GM12892 (cell line): ENCODE measurements at regions not wholly inside any gene's neighbourhood (a gene's known extent, or its start where the extent isn't known, plus 50 kb on each side); places are given as distances from the start of the nearest gene placed in this dataset.

Experiments used
- POLR2A ChIP-seq: IDR thresholded peaks from 2 replicates; pipeline ENCODE4 v1.6.1; 2011; ENCODE audit warnings: low read depth, low read length, control low read depth
- POLR2AphosphoS5 ChIP-seq: IDR thresholded peaks from 2 replicates; pipeline ENCODE4 v1.6.1; 2011; ENCODE audit warnings: low read depth, low read length, control low read depth
- TAF1 ChIP-seq: IDR thresholded peaks from 2 replicates; pipeline ENCODE4 v1.6.1; 2011; ENCODE audit warnings: low read depth, mild to moderate bottlenecking, control low read depth, low read length, borderline replicate concordance

DNA sequence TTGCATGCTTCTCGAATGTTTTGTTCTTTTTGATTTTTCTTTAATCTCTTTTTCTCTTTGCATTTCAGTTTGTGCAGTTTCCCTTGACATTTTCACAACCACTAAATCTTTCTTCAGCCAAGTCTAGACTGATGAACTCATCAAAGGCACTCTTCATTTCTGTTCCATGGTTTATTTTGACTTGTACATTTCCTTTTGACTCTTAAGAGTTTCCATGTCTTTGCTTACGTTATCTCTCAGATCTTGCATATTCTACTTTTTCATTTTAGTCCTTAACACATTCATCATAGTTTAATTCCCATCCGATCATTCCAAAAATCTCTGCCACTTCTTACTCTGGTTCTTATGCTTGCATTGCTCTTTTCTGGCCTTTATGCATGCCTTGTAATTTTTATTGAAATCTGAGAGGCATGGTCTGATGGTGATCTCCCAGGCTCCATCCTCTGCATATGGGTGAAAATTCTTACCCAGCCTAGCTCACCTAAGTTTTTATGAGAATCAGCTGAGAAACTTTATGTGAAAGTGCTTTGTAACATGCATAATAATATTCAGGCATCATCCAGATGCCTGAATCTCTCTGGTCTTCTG lies 202.8 kb upstream of the IGFBP3 start:
- TF ChIP-seq POLR2A (no peak), TAF1 (no peak), POLR2AphosphoS5 (no peak)
